Epithelial cell of esophagus (primary cell): ENCODE measurements at regions not wholly inside any gene's neighbourhood (a gene's known extent, or its start where the extent isn't known, plus 50 kb on each side); places are given as distances from the start of the nearest gene placed in this dataset.

Source experiments
- DNase-seq: peaks from one replicate; pipeline ENCODE4 v3.0.0; 2010; ENCODE audit warnings: low read depth
- H3K4me3 ChIP-seq: 2 replicates; pipeline ENCODE4 v1.5.1; 2011; ENCODE audit warnings: mild to moderate bottlenecking, low read length, control low read depth
- TF ChIP-seq, protein P1 (sequence below): IDR thresholded peaks from 2 replicates; pipeline ENCODE4 v1.5.1; 2011; ENCODE audit warnings: low read depth, mild to moderate bottlenecking, low read length, control low read depth, inconsistent platforms; ENCODE audit not compliant: insufficient read depth; ENCODE audit errors: missing control alignments

DNA sequence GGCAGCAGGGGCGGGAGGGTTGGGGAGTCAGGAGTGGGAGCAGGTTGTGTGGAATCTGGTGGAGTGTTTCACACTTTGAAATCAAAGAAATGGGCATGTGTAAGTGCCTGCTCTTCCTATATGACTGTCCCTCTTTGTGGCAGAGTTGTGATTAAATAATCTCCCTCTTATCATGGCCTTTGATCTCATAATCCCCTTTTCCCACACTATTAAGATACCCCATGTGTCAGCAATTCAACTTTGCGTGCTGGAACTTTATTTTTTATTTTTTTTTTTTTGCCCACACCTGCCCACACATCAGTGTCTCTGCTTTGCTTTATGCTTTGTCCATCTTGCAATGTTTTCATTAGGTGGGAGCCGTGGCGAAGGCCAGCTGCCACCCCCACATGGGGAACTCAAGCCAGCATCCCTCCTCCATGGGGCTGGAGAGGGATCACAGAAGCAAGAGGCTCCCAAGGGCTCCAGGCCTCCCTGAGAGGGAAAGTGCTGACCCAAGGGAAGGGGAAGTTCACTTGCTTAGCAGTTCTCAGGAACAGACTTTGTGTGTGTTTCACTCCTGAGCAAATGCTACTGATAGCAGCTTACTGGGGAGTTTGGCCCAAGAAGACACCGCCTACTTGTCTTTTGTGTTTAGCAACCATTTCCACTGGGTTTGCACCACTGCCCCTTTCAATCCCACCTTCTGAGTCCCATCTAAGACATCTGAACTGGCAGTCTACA lies 243.4 kb downstream of the BCL11A start:
- DNase-seq: no peak
- TF ChIP-seq, protein P1, sequence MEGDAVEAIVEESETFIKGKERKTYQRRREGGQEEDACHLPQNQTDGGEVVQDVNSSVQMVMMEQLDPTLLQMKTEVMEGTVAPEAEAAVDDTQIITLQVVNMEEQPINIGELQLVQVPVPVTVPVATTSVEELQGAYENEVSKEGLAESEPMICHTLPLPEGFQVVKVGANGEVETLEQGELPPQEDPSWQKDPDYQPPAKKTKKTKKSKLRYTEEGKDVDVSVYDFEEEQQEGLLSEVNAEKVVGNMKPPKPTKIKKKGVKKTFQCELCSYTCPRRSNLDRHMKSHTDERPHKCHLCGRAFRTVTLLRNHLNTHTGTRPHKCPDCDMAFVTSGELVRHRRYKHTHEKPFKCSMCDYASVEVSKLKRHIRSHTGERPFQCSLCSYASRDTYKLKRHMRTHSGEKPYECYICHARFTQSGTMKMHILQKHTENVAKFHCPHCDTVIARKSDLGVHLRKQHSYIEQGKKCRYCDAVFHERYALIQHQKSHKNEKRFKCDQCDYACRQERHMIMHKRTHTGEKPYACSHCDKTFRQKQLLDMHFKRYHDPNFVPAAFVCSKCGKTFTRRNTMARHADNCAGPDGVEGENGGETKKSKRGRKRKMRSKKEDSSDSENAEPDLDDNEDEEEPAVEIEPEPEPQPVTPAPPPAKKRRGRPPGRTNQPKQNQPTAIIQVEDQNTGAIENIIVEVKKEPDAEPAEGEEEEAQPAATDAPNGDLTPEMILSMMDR: no peak
- H3K4me3 ChIP-seq: no peak overlapping the region

DNA sequence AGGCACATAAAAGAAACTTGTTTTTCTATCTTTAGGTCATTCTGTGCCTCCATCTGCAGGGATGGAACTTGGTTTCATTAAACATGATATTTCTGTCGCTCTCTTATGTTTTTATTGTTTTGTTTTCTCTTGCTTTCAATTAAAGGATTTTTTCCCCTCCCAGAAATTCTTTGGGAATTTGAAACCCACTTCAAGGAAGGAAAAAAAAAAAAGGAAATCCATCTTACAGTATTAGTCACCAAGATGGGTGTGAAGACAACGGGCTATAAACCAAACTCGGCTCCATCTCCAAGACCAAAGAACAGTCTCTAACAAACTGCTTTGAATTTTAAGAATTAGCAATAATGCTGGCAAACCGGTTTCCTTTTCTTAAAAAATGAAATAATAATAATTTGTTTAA lies 244.1 kb downstream of the BCL11A start:
- DNase-seq: no peak
- no peak overlapping the region for H3K4me3 ChIP-seq
- TF ChIP-seq, protein P1: no peak

DNA sequence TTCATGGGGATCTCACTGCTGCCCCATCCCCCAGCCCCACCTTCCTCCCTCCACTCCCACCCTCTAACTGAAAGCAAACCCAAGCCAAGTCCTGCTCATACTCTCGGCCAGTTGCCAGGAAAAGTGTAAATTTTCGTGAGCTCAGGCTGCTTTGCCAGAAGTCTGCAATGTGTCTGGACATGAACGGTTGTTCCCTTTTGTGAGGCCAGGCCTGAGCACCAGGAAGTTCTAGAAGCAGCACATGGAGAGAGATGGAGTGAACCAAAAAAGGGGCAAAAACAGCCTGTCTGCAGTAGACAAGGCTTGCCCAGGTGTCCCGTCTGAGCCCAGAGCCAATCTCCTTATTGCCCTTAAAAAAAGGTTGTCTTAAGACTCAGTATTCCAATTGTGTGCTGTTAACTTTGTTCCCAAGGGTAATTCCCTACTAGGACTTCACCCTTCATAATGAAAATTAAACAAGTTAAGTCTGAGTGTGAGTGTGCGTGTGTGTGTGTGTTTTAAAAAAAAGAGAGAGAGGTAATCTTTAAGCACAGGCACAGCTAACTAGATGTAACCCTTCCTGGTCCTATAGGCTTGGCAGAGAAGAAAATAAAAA lies 247.1 kb downstream of the BCL11A start:
- no peak overlapping the region for H3K4me3 ChIP-seq
- TF ChIP-seq, protein P1: no peak
- DNase-seq: peak; percentile 90

DNA sequence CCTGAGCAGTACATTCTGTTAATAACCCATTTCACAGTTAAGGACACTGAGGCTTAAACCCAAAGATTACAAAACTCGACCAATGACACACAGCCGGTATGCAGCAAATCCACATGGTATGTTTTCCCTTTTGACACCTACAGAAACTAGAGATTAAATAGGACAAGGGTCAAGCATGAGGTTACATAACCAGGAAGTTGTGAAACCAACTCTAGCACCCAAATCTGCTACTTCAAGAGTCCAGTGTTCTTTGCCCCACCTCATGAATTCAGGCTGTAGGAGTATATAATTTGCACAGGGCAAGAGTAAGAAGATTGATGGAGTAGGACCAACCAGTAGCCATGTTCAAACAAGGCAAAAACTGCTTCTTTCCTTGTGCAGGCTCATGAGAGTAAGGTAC lies 249.8 kb downstream of the BCL11A start:
- peak; percentile 38 for DNase-seq
- TF ChIP-seq, protein P1: no peak

DNA sequence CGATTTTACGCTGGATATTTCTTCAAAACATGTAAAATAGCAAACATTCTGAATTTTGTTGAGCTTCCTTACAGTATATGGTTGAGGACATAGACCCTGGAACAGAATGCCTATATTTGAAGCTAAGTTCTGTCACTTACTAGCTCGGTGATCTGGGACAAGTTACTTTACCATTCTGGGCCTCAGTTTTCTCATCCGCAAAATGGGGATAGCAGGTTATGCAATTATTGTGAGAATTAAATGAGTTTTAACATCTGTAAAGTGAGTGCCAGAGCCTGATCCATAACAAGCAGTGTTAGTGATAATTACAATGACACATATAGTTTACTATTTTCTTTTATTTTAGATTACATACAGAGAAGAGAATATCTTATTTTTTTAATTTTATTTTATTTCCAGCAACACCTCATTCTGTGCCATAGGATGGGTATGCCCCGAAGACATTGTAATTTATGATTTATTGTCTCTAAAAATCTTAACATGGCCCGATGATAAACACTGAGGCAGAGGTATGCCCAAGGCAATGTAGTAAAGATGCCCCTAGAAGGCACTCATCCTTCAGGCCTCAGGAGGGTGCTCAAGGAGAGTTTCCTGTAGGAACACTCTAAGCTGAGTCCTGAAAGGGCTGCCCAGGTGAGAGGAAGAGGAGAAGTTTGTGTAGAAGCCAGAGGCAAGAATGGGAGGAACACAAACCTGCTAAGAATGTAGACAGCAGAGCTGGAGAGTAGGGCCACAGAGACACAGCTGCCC lies 250.9 kb downstream of the BCL11A start:
- TF ChIP-seq, protein P1: no peak
- peak; percentile 22 for DNase-seq

More for the DNA sequence above, 249.8 kb downstream of the BCL11A start:
- H3K4me3 ChIP-seq: no peak overlapping the region

DNA sequence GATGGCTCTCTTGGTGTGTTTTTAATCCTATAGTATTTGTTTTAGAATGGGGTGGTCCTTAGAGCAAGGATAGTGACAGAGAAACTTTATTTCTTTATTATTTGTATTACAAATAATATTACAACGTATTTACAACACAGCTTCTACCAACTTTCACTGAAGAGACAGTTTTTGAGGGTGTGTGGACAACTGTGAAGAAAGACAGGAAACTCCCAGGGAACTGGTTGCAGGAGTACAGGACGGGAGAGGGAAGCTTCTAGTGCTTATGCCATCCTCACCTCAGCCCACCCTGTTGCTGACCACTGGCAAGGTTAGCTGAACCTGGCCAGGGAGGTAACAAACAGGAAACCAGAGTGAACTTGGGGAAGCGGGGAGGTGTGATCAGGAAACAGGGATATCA lies 251.7 kb downstream of the BCL11A start:
- TF ChIP-seq, protein P1: no peak
- H3K4me3 ChIP-seq: no peak overlapping the region
- DNase-seq: no peak

More for the DNA sequence above, 250.9 kb downstream of the BCL11A start:
- H3K4me3 ChIP-seq: no peak overlapping the region
